ENCODE measurements at regions not wholly inside any gene's neighbourhood (a gene's known extent, or its start where the extent isn't known, plus 50 kb on each side); places are given as distances from the start of the nearest gene placed in this dataset.

- Histone ChIP-seq H3K27ac (ENCODE audit: low read depth, low read length, poor library complexity, severe bottlenecking) (peak overlapping the region; percentile 16), H3K4me3 (ENCODE audit: low read depth, low read length, poor library complexity, severe bottlenecking) (no peak overlapping the region), H3K9me3 (ENCODE audit: low read depth, low read length, poor library complexity, severe bottlenecking) (peaks cover 12% of the 10 kb centered on the region), H3K27me3 (replicated peaks; ENCODE audit: insufficient read depth, low read depth, low read length, poor library complexity) (no peaks in the 10 kb centered on the region), H3K4me1 (ENCODE audit: insufficient read depth, low read length, poor library complexity, severe bottlenecking) (peaks cover 4% of the 10 kb centered on the region), H3K36me3 (ENCODE audit: insufficient read depth, low read length, poor library complexity, severe bottlenecking) (no peaks in the 10 kb centered on the region)
- ChIA-PET POLR2A (ENCODE audit: low non-redundant PET) (no interaction called here), CTCF (no interaction called here)
- TF ChIP-seq EZH2 (IDR thresholded peaks at IDR 0.05; ENCODE audit: borderline replicate concordance, low read depth, low read length, poor library complexity, severe bottlenecking): no peak
- TF ChIP-seq CTCF (conservative IDR thresholded peaks at IDR 0.05; ENCODE audit: low read depth, low read length): no peak
- DNase-seq (ENCODE audit: low spot score): no peak
- intact Hi-C loops (cut with micrococcal nuclease; ENCODE audit: unreplicated experiment): no loop called here
- no TSS peak for BruUV-seq (replicated peaks)
Measured at GRCh38 chr2:8534729-8535468, 147.0 kb upstream of the ID2 start.

- POLR2A ChIA-PET (ENCODE audit: low non-redundant PET): no interaction called here
- H3K4me1 ChIP-seq (ENCODE audit: insufficient read depth, low read length, poor library complexity, severe bottlenecking): peaks cover 4% of the 10 kb centered on the region
Measured at GRCh38 chr2:8535469-8535795, 146.4 kb upstream of the ID2 start.

GRCh38 chr2:8535821-8536685, 145.8 kb upstream of the ID2 start:
- POLR2A ChIA-PET (ENCODE audit: low non-redundant PET): no interaction called here
- Histone ChIP-seq H3K36me3 (ENCODE audit: insufficient read depth, low read length, poor library complexity, severe bottlenecking) (no peaks in the 10 kb centered on the region), H3K4me1 (ENCODE audit: insufficient read depth, low read length, poor library complexity, severe bottlenecking) (peaks cover 4% of the 10 kb centered on the region), H3K27ac (ENCODE audit: low read depth, low read length, poor library complexity, severe bottlenecking) (no peak overlapping the region), H3K4me3 (ENCODE audit: low read depth, low read length, poor library complexity, severe bottlenecking) (no peak overlapping the region), H3K9me3 (ENCODE audit: low read depth, low read length, poor library complexity, severe bottlenecking) (peaks cover 10% of the 10 kb centered on the region), H3K27me3 (replicated peaks; ENCODE audit: insufficient read depth, low read depth, low read length, poor library complexity) (no peaks in the 10 kb centered on the region)
- no peak for DNase-seq (ENCODE audit: low spot score)
- CTCF ChIA-PET: no interaction called here
- no TSS peak for BruUV-seq (replicated peaks)
- TF ChIP-seq EZH2 (IDR thresholded peaks at IDR 0.05; ENCODE audit: borderline replicate concordance, low read depth, low read length, poor library complexity, severe bottlenecking): no peak
- TF ChIP-seq CTCF (conservative IDR thresholded peaks at IDR 0.05; ENCODE audit: low read depth, low read length): no peak
- intact Hi-C loops (cut with micrococcal nuclease; ENCODE audit: unreplicated experiment): no loop called here

More at GRCh38 chr2:8535469-8535795, 146.4 kb upstream of the ID2 start:
- Histone ChIP-seq H3K4me3 (ENCODE audit: low read depth, low read length, poor library complexity, severe bottlenecking) (no peak overlapping the region), H3K9me3 (ENCODE audit: low read depth, low read length, poor library complexity, severe bottlenecking) (peaks cover 12% of the 10 kb centered on the region), H3K27ac (ENCODE audit: low read depth, low read length, poor library complexity, severe bottlenecking) (peak overlapping the region; percentile 16), H3K27me3 (replicated peaks; ENCODE audit: insufficient read depth, low read depth, low read length, poor library complexity) (no peaks in the 10 kb centered on the region), H3K36me3 (ENCODE audit: insufficient read depth, low read length, poor library complexity, severe bottlenecking) (no peaks in the 10 kb centered on the region)
- intact Hi-C loops (cut with micrococcal nuclease; ENCODE audit: unreplicated experiment): no loop called here
- no TSS peak for BruUV-seq (replicated peaks)
- TF ChIP-seq CTCF (conservative IDR thresholded peaks at IDR 0.05; ENCODE audit: low read depth, low read length): no peak
- no peak for DNase-seq (ENCODE audit: low spot score)
- CTCF ChIA-PET: no interaction called here
